B cell (primary cell): ENCODE measurements at regions not wholly inside any gene's neighbourhood (a gene's known extent, or its start where the extent isn't known, plus 50 kb on each side); places are given as distances from the start of the nearest gene placed in this dataset.

Source experiments
- ATAC-seq: fragments of 200-7000 bp; cut with Tn5 transposase; one replicate; pipeline ENCODE4 v1.10.0; 2021; ENCODE audit warnings: low read depth, mild to moderate bottlenecking, moderate number of reproducible peaks, moderate library complexity
- CTCF ChIA-PET: fragments of 350-600 bp; sonication (Branson Sonifier 250); formaldehyde crosslinking; loops from one replicate; lab custom pipeline; 2021; ENCODE audit warnings: antibody characterized with exemption, inconsistent platforms; lab: Charles Lee
- POLR2A ChIA-PET: fragments of 350-600 bp; sonication (Branson Sonifier 250); formaldehyde crosslinking; loops from one replicate; lab custom pipeline; 2021; ENCODE audit warnings: antibody characterized with exemption; lab: Charles Lee
- DNase-seq: peaks from one replicate; pipeline ENCODE4 v3.0.0; 2013
- H2AFZ ChIP-seq: 2 replicates; pipeline ENCODE4 v1.6.1; 2012; ENCODE audit warnings: mild to moderate bottlenecking, low read depth, low read length; ENCODE audit not compliant: insufficient read depth, poor library complexity, severe bottlenecking
- H3K27ac ChIP-seq, 2 donors: 1 replicate in 1 of 2; 2 replicates in 1 of 2; pipeline ENCODE4 v1.5.1; 2012 to 2013; ENCODE audit warnings: low read length in 2 of 2, mild to moderate bottlenecking in 2 of 2, moderate library complexity in 1 of 2
- H3K27me3 ChIP-seq, 4 experiments: fragments of 200-600 bp in 1 of 4; sonication (generic) in 1 of 4; replicated peaks in 1 of 4; 1 replicate in 2 of 4; 2 replicates in 2 of 4; pipeline versions ENCODE4 v1.6.1 to v1.7.0; 2013 to 2016; ENCODE audit warnings: low read length in 3 of 4, mild to moderate bottlenecking in 2 of 4, mixed read lengths in 1 of 4, moderate library complexity in 1 of 4; ENCODE audit not compliant: insufficient read depth in 4 of 4, control insufficient read depth in 3 of 4; ENCODE audit errors: control extremely low read depth in 1 of 4
- H3K36me3 ChIP-seq, 2 experiments: replicated peaks in 1 of 2; 1 replicate in 1 of 2; 2 replicates in 1 of 2; pipeline versions ENCODE4 v1.6.1 to v1.7.1; 2013; ENCODE audit warnings: low read length in 1 of 2; ENCODE audit not compliant: insufficient read depth in 2 of 2, control insufficient read depth in 1 of 2; ENCODE audit errors: control extremely low read depth in 1 of 2, extremely low read depth in 1 of 2
- H3K4me1 ChIP-seq, 2 donors: fragments of 200-600 bp in 1 of 2; sonication (generic) in 1 of 2; 1 replicate in 1 of 2; 2 replicates in 1 of 2; pipeline versions ENCODE4 v1.5.1 to v1.6.1; 2013 to 2017; ENCODE audit warnings: low read length in 2 of 2; ENCODE audit not compliant: control insufficient read depth in 2 of 2, insufficient read depth in 2 of 2
- H3K4me2 ChIP-seq: replicated peaks from 2 replicates; pipeline ENCODE3; 2012; ENCODE audit warnings: mild to moderate bottlenecking, low read depth, low read length; ENCODE audit not compliant: poor library complexity, severe bottlenecking
- H3K4me3 ChIP-seq, 5 experiments: fragments of 200-600 bp in 1 of 5; sonication (generic) in 1 of 5; 1 replicate in 3 of 5; 2 replicates in 2 of 5; pipeline versions ENCODE4 v1.5.1 to v1.7.0; 2011 to 2016; ENCODE audit warnings: low read length in 4 of 5, mild to moderate bottlenecking in 4 of 5, low read depth in 2 of 5, control low read depth in 1 of 5, moderate library complexity in 1 of 5; ENCODE audit not compliant: insufficient read depth in 1 of 5; ENCODE audit errors: control extremely low read depth in 1 of 5, extremely low read depth in 1 of 5
- H3K79me2 ChIP-seq: fragments of 200-600 bp; sonication (generic); one replicate; pipeline ENCODE4 v1.6.0; 2016; ENCODE audit warnings: low read length; ENCODE audit not compliant: control insufficient read depth, insufficient read depth
- H3K9ac ChIP-seq: fragments of 200-600 bp; sonication (generic); 2 replicates; pipeline ENCODE4 v1.6.1; 2017; ENCODE audit warnings: mild to moderate bottlenecking, low read length, moderate library complexity
- H3K9me3 ChIP-seq, 3 donors: one replicate each; pipeline versions ENCODE4 v1.6.1 to v1.7.1; 2013; ENCODE audit warnings: low read length in 2 of 3; ENCODE audit not compliant: control insufficient read depth in 2 of 3, insufficient read depth in 1 of 3; ENCODE audit errors: control extremely low read depth in 1 of 3
- H4K20me1 ChIP-seq: 2 replicates; pipeline ENCODE4 v1.6.0; 2012; ENCODE audit warnings: mild to moderate bottlenecking, low read length; ENCODE audit not compliant: insufficient read depth, control insufficient read depth, poor library complexity, severe bottlenecking
- H3K27ac Mint-ChIP-seq: one replicate; pipeline ENCODE4 v1.8.0; 2021; ENCODE audit warnings: mixed read lengths
- H3K27me3 Mint-ChIP-seq: one replicate; pipeline ENCODE4 v1.8.0; 2021; ENCODE audit warnings: mixed read lengths
- H3K4me1 Mint-ChIP-seq: one replicate; pipeline ENCODE4 v1.8.0; 2021; ENCODE audit warnings: mixed read lengths
- H3K4me3 Mint-ChIP-seq: one replicate; pipeline ENCODE4 v1.8.0; 2021; ENCODE audit warnings: mixed read lengths
- H3K9me3 Mint-ChIP-seq: one replicate; pipeline ENCODE4 v1.8.0; 2022; ENCODE audit warnings: mixed read lengths; ENCODE audit not compliant: insufficient read depth
- EZH2 ChIP-seq: IDR thresholded peaks from 2 replicates; pipeline ENCODE4 v1.6.1; 2012; ENCODE audit warnings: borderline replicate concordance, low read depth, mild to moderate bottlenecking, moderate library complexity, low read length; ENCODE audit not compliant: insufficient read depth, poor library complexity, severe bottlenecking
- WGBS: methylation state at CpG from one replicate; pipeline ENCODE4 v1.1.5; 2013; ENCODE audit warnings: missing lambda C conversion rate; ENCODE audit not compliant: insufficient coverage; 5-methylcytosine and 5-hydroxymethylcytosine counted together
- intact Hi-C: fragments of 100-400 bp; cut with micrococcal nuclease; formaldehyde crosslinking; loops from one replicate; pipeline ENCODE4 v1.10.0; 2022
- TF ChIP-seq, protein P1 (sequence below): fragments of 200-600 bp; IDR thresholded peaks from one replicate; pipeline ENCODE4 v1.8.0; 2022; ENCODE audit warnings: antibody characterized with exemption, mild to moderate bottlenecking

DNA sequence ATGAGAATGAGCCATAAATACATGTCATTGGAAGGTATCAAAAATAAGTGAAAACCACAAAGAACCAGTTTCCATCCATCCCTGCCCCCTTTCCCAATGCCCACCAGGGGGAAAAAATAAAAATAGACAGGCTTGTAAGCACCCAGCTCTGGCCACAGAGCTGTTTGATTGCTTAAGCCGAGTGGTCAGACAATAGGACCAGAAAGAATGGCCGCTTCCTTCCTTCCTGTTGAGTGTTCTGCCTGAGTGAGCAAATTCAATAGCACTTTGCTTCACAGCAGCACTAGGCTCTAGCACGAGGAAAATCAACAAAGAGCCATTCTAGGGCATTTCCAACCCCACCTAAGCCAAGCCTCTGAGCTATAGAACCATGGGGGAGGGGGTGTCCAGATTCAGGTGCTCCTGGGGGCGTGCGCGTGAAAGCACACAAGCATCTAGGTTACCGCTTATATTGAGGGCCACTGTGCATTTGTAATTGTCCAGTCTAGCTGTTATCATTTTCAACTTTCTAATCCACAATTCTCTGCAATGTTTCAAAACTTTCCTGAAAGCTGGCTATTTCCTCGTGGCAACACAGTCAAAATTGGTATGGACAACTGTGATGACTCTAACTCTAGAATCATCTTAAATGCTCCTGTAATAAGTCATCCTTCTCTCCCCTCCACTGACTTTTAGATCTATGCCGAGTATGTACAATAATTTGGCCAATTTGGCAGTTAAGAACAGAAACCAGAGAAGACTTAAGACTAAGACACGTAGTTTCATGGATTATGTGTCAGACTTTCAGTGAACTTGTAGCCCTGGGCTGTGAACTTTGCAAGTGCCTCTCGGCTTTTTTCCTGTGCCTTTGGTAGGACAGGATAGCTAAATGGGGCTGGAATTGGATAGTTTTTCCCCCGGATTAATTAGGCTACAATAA lies 64.3 kb downstream of the SPRY2 start:
- intact Hi-C loops, result no loop called here
- no peak for TF ChIP-seq EZH2
- TF ChIP-seq, protein P1, sequence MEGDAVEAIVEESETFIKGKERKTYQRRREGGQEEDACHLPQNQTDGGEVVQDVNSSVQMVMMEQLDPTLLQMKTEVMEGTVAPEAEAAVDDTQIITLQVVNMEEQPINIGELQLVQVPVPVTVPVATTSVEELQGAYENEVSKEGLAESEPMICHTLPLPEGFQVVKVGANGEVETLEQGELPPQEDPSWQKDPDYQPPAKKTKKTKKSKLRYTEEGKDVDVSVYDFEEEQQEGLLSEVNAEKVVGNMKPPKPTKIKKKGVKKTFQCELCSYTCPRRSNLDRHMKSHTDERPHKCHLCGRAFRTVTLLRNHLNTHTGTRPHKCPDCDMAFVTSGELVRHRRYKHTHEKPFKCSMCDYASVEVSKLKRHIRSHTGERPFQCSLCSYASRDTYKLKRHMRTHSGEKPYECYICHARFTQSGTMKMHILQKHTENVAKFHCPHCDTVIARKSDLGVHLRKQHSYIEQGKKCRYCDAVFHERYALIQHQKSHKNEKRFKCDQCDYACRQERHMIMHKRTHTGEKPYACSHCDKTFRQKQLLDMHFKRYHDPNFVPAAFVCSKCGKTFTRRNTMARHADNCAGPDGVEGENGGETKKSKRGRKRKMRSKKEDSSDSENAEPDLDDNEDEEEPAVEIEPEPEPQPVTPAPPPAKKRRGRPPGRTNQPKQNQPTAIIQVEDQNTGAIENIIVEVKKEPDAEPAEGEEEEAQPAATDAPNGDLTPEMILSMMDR, result no peak
- Mint-ChIP-seq H3K4me3 (no peak overlapping the region), H3K4me1 (no peaks in the 10 kb centered on the region), H3K9me3 (peaks cover 3% of the 10 kb centered on the region), H3K27ac (no peak overlapping the region), H3K27me3 (no peaks in the 10 kb centered on the region)
- 86% methylated on average over 4 of the region's 12 CpGs for WGBS
- no peak overlapping the region for H3K4me2 ChIP-seq
- POLR2A ChIA-PET, result no interaction called here
- H3K79me2 ChIP-seq, result no peaks in the 10 kb centered on the region
- no peaks in the 10 kb centered on the region for H4K20me1 ChIP-seq
- H3K27ac ChIP-seq, result no peak overlapping the region
- H3K27me3 ChIP-seq, result no peaks in the 10 kb centered on the region
- no peak overlapping the region for H2AFZ ChIP-seq
- H3K4me1 ChIP-seq, result no peaks in the 10 kb centered on the region
- ATAC-seq (no peak), DNase-seq (no peak)
- H3K4me3 ChIP-seq, result no peak overlapping the region
- no peak overlapping the region for H3K9ac ChIP-seq
- CTCF ChIA-PET, result no interaction called here
- peaks cover 0 to 7% (median 0%) of the 10 kb centered on the region in 3 donors for H3K9me3 ChIP-seq
- no peaks in the 10 kb centered on the region for H3K36me3 ChIP-seq

DNA sequence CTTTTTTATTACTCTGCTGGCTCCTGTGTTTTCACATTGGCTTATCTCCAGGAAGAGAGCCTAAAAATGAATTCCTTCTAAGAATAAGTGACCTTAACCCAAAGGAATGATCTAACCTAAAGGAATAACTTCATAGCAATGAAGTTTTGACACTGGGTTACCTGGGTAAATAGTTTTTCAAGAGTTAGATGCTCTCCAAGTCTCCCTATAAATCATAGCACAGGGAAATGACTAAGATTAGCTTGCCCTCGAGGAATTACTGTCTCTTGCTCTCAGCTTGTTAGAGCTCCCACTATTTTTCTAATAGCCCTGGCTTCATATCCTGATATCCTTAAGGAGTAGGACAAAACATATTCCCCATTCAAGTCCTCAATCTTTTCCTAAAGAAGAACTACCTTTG lies 66.3 kb downstream of the SPRY2 start:
- Histone ChIP-seq H3K27ac (no peak overlapping the region), H4K20me1 (no peaks in the 10 kb centered on the region), H3K9me3 (peaks cover 0 to 7% (median 0%) of the 10 kb centered on the region in 3 donors), H2AFZ (no peak overlapping the region), H3K79me2 (no peaks in the 10 kb centered on the region), H3K4me2 (no peak overlapping the region), H3K4me3 (no peak overlapping the region), H3K9ac (no peak overlapping the region), H3K4me1 (no peaks in the 10 kb centered on the region), H3K27me3 (no peaks in the 10 kb centered on the region), H3K36me3 (no peaks in the 10 kb centered on the region)
- no peaks in the 10 kb centered on the region for H3K4me1 Mint-ChIP-seq
- DNase-seq (no peak), ATAC-seq (no peak)
- H3K27ac Mint-ChIP-seq, result no peak overlapping the region
- no peak overlapping the region for H3K4me3 Mint-ChIP-seq
- intact Hi-C loops, result no loop called here
- ChIA-PET POLR2A (no interaction called here), CTCF (no interaction called here)
- peaks cover 3% of the 10 kb centered on the region for H3K9me3 Mint-ChIP-seq
- no peaks in the 10 kb centered on the region for H3K27me3 Mint-ChIP-seq
- WGBS, result 63% methylated on average over 1 of the region's 1 CpG
- TF ChIP-seq, protein P1, result no peak
- TF ChIP-seq EZH2, result no peak
